ENCODE measurements at regions not wholly inside any gene's neighbourhood (a gene's known extent, or its start where the extent isn't known, plus 50 kb on each side); places are given as distances from the start of the nearest gene placed in this dataset.

GRCh38 chr5:18403941-18404438, 769.7 kb downstream of the TAF11L14 start:
- TF ChIP-seq, protein P1, sequence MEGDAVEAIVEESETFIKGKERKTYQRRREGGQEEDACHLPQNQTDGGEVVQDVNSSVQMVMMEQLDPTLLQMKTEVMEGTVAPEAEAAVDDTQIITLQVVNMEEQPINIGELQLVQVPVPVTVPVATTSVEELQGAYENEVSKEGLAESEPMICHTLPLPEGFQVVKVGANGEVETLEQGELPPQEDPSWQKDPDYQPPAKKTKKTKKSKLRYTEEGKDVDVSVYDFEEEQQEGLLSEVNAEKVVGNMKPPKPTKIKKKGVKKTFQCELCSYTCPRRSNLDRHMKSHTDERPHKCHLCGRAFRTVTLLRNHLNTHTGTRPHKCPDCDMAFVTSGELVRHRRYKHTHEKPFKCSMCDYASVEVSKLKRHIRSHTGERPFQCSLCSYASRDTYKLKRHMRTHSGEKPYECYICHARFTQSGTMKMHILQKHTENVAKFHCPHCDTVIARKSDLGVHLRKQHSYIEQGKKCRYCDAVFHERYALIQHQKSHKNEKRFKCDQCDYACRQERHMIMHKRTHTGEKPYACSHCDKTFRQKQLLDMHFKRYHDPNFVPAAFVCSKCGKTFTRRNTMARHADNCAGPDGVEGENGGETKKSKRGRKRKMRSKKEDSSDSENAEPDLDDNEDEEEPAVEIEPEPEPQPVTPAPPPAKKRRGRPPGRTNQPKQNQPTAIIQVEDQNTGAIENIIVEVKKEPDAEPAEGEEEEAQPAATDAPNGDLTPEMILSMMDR (IDR thresholded peaks at IDR 0.05; ENCODE audit: borderline replicate concordance, extremely low read depth, low read length, poor library complexity, severe bottlenecking): no peak
- TF ChIP-seq EZH2 (IDR thresholded peaks at IDR 0.05; ENCODE audit: borderline replicate concordance, low read depth, low read length, severe bottlenecking): no peak

Measured in DND-41 (cell line).